Fibroblast of lung (primary cell): ENCODE measurements at regions not wholly inside any gene's neighbourhood (a gene's known extent, or its start where the extent isn't known, plus 50 kb on each side); places are given as distances from the start of the nearest gene placed in this dataset.
A peak's percentile ranks its signal among the peaks of the same experiment; 100 is the strongest.

Experiments
- DNase-seq, 2 donors: peaks; one replicate each; pipeline versions ENCODE4 v3.0.0 to v3.0.0-alpha.2; 2010; ENCODE audit warnings: low read depth in 2 of 2
- H2AFZ ChIP-seq: 2 replicates; pipeline ENCODE4 v1.5.1; 2012; ENCODE audit warnings: low read length, control low read depth, inconsistent platforms
- H3K27ac ChIP-seq: 2 replicates; pipeline ENCODE4 v1.5.1; 2011; ENCODE audit warnings: low read length, control low read depth; ENCODE audit not compliant: insufficient read depth
- H3K27me3 ChIP-seq: 2 replicates; pipeline ENCODE4 v1.5.1; 2011; ENCODE audit warnings: mild to moderate bottlenecking, low read length; ENCODE audit not compliant: control insufficient read depth, insufficient read depth
- H3K36me3 ChIP-seq: 2 replicates; pipeline ENCODE4 v1.5.1; 2011; ENCODE audit warnings: low read length; ENCODE audit not compliant: control insufficient read depth, insufficient read depth
- H3K4me1 ChIP-seq: 2 replicates; pipeline ENCODE4 v1.5.1; 2011; ENCODE audit warnings: low read length; ENCODE audit not compliant: control insufficient read depth, insufficient read depth; ENCODE audit errors: extremely low read depth
- H3K4me2 ChIP-seq: 2 replicates; pipeline ENCODE4 v1.5.1; 2011; ENCODE audit warnings: low read length, control low read depth; ENCODE audit not compliant: insufficient read depth; ENCODE audit errors: extremely low read depth
- H3K4me3 ChIP-seq, 4 experiments: fragments of 200-600 bp in 1 of 4; sonication (generic) in 1 of 4; replicated peaks in 1 of 4; 2 replicates each; pipeline ENCODE4 v1.5.1; 2011 to 2016; ENCODE audit warnings: low read length in 4 of 4, low read depth in 3 of 4, mild to moderate bottlenecking in 3 of 4, control low read depth in 2 of 4, inconsistent platforms in 1 of 4, mixed read lengths in 1 of 4; ENCODE audit not compliant: insufficient read depth in 1 of 4; ENCODE audit errors: control extremely low read depth in 1 of 4
- H3K79me2 ChIP-seq: 2 replicates; pipeline ENCODE4 v1.5.1; 2012; ENCODE audit warnings: mild to moderate bottlenecking, low read length, inconsistent platforms; ENCODE audit not compliant: control insufficient read depth, insufficient read depth
- H3K9ac ChIP-seq: 2 replicates; pipeline ENCODE4 v1.5.1; 2011; ENCODE audit warnings: mild to moderate bottlenecking, low read length, control low read depth; ENCODE audit not compliant: insufficient read depth
- H3K9me3 ChIP-seq: 2 replicates; pipeline ENCODE4 v1.5.1; 2012; ENCODE audit warnings: low read depth, low read length; ENCODE audit not compliant: control insufficient read depth, insufficient read depth
- H4K20me1 ChIP-seq: 2 replicates; pipeline ENCODE4 v1.5.1; 2011; ENCODE audit warnings: low read length; ENCODE audit not compliant: control insufficient read depth, insufficient read depth; ENCODE audit errors: extremely low read depth
- EZH2 ChIP-seq: IDR thresholded peaks from 2 replicates; pipeline ENCODE4 v1.5.1; 2012; ENCODE audit warnings: low read length, control low read depth, mild to moderate bottlenecking; ENCODE audit errors: missing control alignments
- TF ChIP-seq, protein P1 (sequence below), 2 donors: IDR thresholded peaks in 1 of 2; conservative IDR thresholded peaks in 1 of 2; 1 replicate in 1 of 2; 2 replicates in 1 of 2; pipeline ENCODE4 v1.5.1; 2011 to 2012; ENCODE audit warnings: low read length in 2 of 2, control low read depth in 1 of 2, inconsistent platforms in 1 of 2, low read depth in 1 of 2, mild to moderate bottlenecking in 1 of 2

DNA sequence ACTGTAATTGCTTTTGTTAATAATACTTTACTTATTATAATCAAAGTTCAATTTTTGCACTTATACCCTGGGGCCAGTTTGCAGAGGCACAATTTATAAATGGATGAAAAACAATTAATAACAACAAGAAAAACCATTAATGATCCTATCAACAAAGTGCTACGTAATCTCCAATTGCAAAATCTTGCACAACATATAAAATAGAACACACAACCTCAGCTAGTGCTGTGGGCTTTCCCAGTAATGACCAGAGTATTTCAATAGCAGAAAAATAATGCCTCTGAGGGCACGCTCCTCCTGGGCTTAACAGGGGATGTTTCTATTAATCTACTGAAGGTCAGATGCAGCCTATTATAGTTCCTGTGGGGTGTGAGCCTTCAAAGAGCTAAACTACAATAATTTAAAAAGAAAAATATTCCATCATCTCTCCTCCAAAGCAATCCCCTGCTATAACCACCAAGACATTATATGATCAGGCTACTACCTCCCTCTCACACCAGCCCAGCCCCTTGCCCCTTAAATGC lies 508.5 kb upstream of the SLIT2 start:
- DNase-seq = no peak
- H3K9ac ChIP-seq = no peak overlapping the region
- H3K4me3 ChIP-seq = no peak overlapping the region
- no peaks in the 10 kb centered on the region for H4K20me1 ChIP-seq
- H3K4me1 ChIP-seq = peaks cover 3% of the 10 kb centered on the region
- H3K27me3 ChIP-seq = no peaks in the 10 kb centered on the region
- H3K36me3 ChIP-seq = no peaks in the 10 kb centered on the region
- H3K27ac ChIP-seq = no peak overlapping the region
- H3K79me2 ChIP-seq = no peaks in the 10 kb centered on the region
- no peak overlapping the region for H2AFZ ChIP-seq
- TF ChIP-seq EZH2 = no peak
- TF ChIP-seq, protein P1, sequence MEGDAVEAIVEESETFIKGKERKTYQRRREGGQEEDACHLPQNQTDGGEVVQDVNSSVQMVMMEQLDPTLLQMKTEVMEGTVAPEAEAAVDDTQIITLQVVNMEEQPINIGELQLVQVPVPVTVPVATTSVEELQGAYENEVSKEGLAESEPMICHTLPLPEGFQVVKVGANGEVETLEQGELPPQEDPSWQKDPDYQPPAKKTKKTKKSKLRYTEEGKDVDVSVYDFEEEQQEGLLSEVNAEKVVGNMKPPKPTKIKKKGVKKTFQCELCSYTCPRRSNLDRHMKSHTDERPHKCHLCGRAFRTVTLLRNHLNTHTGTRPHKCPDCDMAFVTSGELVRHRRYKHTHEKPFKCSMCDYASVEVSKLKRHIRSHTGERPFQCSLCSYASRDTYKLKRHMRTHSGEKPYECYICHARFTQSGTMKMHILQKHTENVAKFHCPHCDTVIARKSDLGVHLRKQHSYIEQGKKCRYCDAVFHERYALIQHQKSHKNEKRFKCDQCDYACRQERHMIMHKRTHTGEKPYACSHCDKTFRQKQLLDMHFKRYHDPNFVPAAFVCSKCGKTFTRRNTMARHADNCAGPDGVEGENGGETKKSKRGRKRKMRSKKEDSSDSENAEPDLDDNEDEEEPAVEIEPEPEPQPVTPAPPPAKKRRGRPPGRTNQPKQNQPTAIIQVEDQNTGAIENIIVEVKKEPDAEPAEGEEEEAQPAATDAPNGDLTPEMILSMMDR (conservative IDR thresholded peaks at IDR 0.05 in 1 of 2, IDR thresholded peaks at IDR 0.05 in 1 of 2; ENCODE audit: low read depth in 1 of 2, low read length in 2 of 2) = no peak
- H3K4me2 ChIP-seq = no peak overlapping the region
- no peaks in the 10 kb centered on the region for H3K9me3 ChIP-seq

DNA sequence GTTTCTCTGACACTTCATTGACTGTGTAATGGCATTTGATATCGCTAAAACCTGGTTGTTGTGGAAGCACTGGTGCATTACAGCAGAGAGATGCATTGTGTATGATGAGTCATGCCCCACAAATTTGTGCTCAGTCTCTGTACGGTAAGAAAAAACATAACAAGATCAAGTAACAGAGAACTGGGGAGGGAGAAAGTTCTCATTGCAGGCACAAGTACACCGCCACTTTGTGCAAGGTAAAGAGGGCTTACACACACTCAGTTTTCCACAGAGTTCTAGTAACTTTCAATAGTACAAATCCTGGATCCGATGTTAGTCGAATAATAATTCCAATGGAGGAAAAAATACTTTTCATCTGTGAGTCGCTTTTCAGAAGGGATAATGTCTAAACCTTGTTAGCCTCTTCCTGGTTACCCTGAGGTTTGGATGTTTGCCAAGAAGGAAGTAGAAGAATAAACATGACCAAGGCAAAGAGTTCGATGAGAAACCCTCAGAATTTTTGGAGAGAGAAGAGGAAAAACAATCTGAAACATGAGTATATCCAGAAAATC lies 512.5 kb upstream of the SLIT2 start:
- Histone ChIP-seq H3K36me3 (no peaks in the 10 kb centered on the region), H3K4me2 (peak overlapping the region; percentile 51), H3K27me3 (no peaks in the 10 kb centered on the region), H3K79me2 (no peaks in the 10 kb centered on the region), H3K9ac (no peak overlapping the region), H4K20me1 (no peaks in the 10 kb centered on the region), H3K9me3 (no peaks in the 10 kb centered on the region), H3K27ac (peak overlapping the region; percentile 56), H2AFZ (peak overlapping the region; percentile 56), H3K4me1 (peaks cover 3% of the 10 kb centered on the region), H3K4me3 (peak overlapping the region in 1 of 4 experiments; percentile 21)
- DNase-seq = peak; percentile 92 to 95
- TF ChIP-seq EZH2 = no peak
- TF ChIP-seq, protein P1 (conservative IDR thresholded peaks at IDR 0.05 in 1 of 2, IDR thresholded peaks at IDR 0.05 in 1 of 2; ENCODE audit: low read depth in 1 of 2, low read length in 2 of 2) = no peak

DNA sequence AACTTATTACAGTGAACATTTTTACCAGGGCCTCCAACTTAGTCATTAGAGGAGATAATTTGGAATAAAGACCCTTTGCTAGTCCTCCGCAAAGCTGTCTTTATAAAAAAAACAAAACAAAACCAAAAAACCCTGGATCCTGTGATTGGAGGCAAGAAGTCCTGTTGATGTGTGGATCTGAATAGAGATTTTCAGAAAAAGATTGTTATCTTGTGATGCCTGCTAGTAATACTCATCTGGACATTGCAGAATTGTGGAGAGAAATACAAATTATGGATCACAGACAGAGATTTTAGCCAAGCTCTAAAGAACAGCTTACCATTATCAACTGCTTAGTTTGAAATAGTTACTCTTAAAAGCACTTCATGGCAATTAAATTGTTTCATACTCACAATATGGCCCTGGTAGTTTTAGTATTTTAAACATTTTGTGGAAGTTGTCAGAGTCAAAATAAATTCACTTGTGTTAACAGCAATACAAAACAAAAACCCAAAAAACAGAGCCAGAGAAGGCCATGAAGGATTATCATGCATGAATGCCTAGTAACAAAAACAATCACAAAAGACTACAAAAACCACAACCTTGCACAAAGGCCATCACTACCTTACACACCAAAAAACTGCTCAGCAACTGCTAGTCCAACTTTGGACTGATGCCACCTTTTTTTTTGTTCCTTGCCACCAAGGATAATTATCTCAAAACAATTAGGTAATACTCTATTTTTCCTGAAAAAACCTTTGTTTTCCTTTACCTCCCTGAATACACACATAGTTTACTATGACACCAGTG lies 514.5 kb upstream of the SLIT2 start:
- Histone ChIP-seq H3K4me1 (peaks cover 3% of the 10 kb centered on the region), H4K20me1 (no peaks in the 10 kb centered on the region), H3K36me3 (no peaks in the 10 kb centered on the region), H3K27me3 (no peaks in the 10 kb centered on the region), H3K4me3 (no peak overlapping the region), H2AFZ (no peak overlapping the region), H3K79me2 (no peaks in the 10 kb centered on the region), H3K4me2 (no peak overlapping the region), H3K27ac (no peak overlapping the region), H3K9me3 (no peaks in the 10 kb centered on the region), H3K9ac (no peak overlapping the region)
- TF ChIP-seq EZH2 = no peak
- TF ChIP-seq, protein P1 (conservative IDR thresholded peaks at IDR 0.05 in 1 of 2, IDR thresholded peaks at IDR 0.05 in 1 of 2; ENCODE audit: low read depth in 1 of 2, low read length in 2 of 2) = no peak
- DNase-seq = peak in 1 of 2 donors; percentile 25
